SU-DHL-6 (cell line): ENCODE measurements at regions not wholly inside any gene's neighbourhood (a gene's known extent, or its start where the extent isn't known, plus 50 kb on each side); places are given as distances from the start of the nearest gene placed in this dataset.
"Not testable (repeated sequence)": the region's sequence is repeated elsewhere in the genome, so short reads cannot be mapped to it uniquely, and the experiment has no call there.

Experiments used
- H2AFZ ChIP-seq: fragments of 200-600 bp; sonication (generic); 2 replicates; pipeline ENCODE4 v1.6.1; 2014; ENCODE audit warnings: low read depth, mild to moderate bottlenecking, moderate library complexity, mixed read lengths, antibody characterized with exemption, low read length; ENCODE audit not compliant: severe bottlenecking
- H3F3A ChIP-seq: fragments of 200-600 bp; shearing (Covaris generic); 2 replicates; pipeline ENCODE4 v1.6.0; 2016; ENCODE audit warnings: antibody characterized with exemption, mild to moderate bottlenecking; ENCODE audit not compliant: insufficient read depth
- H3K27ac ChIP-seq: fragments of 200-600 bp; sonication (generic); 2 replicates; pipeline ENCODE4 v1.5.1; 2016; ENCODE audit warnings: low read depth, mild to moderate bottlenecking, low read length, moderate library complexity, mixed read lengths
- H3K27me3 ChIP-seq: fragments of 200-600 bp; sonication (generic), shearing (Covaris generic); 2 replicates; pipeline ENCODE4 v1.6.0; 2014; ENCODE audit warnings: mild to moderate bottlenecking, low read length
- H3K36me3 ChIP-seq: fragments of 200-600 bp; sonication (generic); 2 replicates; pipeline ENCODE4 v1.6.1; 2014; ENCODE audit warnings: mild to moderate bottlenecking, low read length, mixed read lengths
- H3K4me2 ChIP-seq: fragments of 300-600, 200-600 bp; shearing (Covaris generic), sonication (generic); 2 replicates; pipeline ENCODE4 v1.6.0; 2014; ENCODE audit warnings: low read length, low read depth, mild to moderate bottlenecking; ENCODE audit not compliant: poor library complexity, severe bottlenecking
- H3K4me3 ChIP-seq: fragments of 200-600 bp; sonication (generic); 2 replicates; pipeline ENCODE4 v1.5.1; 2014; ENCODE audit warnings: antibody characterized with exemption, low read length, mild to moderate bottlenecking, mixed read lengths; ENCODE audit not compliant: insufficient read depth, poor library complexity, severe bottlenecking
- H3K79me2 ChIP-seq: fragments of 200-600 bp; sonication (generic); 2 replicates; pipeline ENCODE4 v1.6.1; 2014; ENCODE audit warnings: mild to moderate bottlenecking, low read length, moderate library complexity; ENCODE audit not compliant: insufficient read depth
- H3K9ac ChIP-seq: fragments of 200-600 bp; sonication (generic); 2 replicates; pipeline ENCODE4 v1.7.0; 2014; ENCODE audit warnings: mild to moderate bottlenecking, low read length
- H3K9me2 ChIP-seq: fragments of 200-600 bp; sonication (generic); replicated peaks from 2 replicates; pipeline ENCODE4 v1.6.1; 2014; ENCODE audit warnings: low read length; ENCODE audit not compliant: insufficient read depth
- H3K9me3 ChIP-seq: fragments of 200-600 bp; sonication (generic); 2 replicates; pipeline ENCODE4 v1.6.1; 2014; ENCODE audit warnings: low read length, mixed read lengths; ENCODE audit not compliant: insufficient read depth
- H4K20me1 ChIP-seq: fragments of 200-600 bp; sonication (generic); 2 replicates; pipeline ENCODE4 v1.6.1; 2014; ENCODE audit warnings: low read depth, mild to moderate bottlenecking, antibody characterized with exemption, low read length, moderate library complexity, mixed read lengths
- CTCF ChIP-seq: fragments of 200-600 bp; sonication (generic); IDR thresholded peaks from one replicate; pipeline ENCODE4 v1.5.1; 2017; ENCODE audit warnings: antibody characterized with exemption, mild to moderate bottlenecking, low read length, moderate library complexity; ENCODE audit not compliant: insufficient read depth, poor library complexity, severe bottlenecking
- EZH2phosphoT487 ChIP-seq: fragments of 200-600 bp; sonication (generic), shearing (Covaris generic); conservative IDR thresholded peaks from 2 replicates; pipeline ENCODE4 v1.6.1; 2018; ENCODE audit warnings: mild to moderate bottlenecking, antibody characterized with exemption, low read length, moderate library complexity, mixed read lengths

DNA sequence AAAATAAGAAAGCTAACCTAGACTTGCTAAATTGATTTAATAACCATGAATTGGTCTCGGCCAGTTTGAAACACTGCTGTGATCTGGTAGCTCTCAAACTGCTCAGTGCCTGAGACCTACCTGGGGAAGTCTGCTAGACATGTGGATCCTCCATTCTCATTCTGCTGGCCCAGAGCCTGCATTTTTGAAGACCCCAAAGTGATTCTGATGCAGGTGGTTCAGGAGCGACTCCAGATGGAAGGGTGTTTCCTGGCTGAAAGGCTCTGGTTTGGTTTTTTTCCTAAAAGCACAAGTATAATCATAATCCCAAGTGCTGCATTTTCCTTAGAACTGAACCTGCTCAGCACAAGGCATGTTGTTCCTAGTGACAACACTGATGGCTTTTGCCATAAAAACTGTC, 159.5 kb downstream of the ZNF664 start:
- Histone ChIP-seq H3K79me2 (no peaks in the 10 kb centered on the region), H3K9ac (no peak overlapping the region), H3K27ac (no peak overlapping the region), H3K4me2 (no peak overlapping the region), H4K20me1 (no peaks in the 10 kb centered on the region), H3K4me3 (no peak overlapping the region), H3K9me2 (no peaks in the 10 kb centered on the region), H3K36me3 (no peaks in the 10 kb centered on the region), H3F3A (no peaks in the 10 kb centered on the region), H3K9me3 (no peaks in the 10 kb centered on the region), H2AFZ (no peak overlapping the region), H3K27me3 (no peaks in the 10 kb centered on the region; the same call in 1 of the 2 replicates)
- no peak for TF ChIP-seq EZH2phosphoT487
- TF ChIP-seq CTCF = no peak

DNA sequence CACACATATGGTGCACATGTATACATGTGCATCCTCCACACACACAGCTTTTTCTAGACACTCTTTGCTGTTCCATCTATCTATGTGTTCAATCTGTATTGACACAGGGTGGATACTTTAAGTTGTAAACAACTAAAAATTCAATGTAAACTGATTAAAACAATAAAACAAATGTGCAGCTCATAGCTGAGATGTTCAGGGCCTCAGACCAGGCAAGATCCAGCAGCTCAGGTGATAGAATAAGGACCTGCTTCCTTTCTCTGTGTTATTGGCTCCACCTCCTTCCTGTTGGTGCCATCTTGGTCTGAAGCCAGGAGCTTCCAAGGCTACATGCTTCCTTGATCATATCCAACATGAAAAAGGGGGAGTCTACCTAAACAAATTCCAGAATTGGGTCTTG, 158.1 kb upstream of the RFLNA start:
- Histone ChIP-seq H3K27ac (no peak overlapping the region), H3K36me3 (no peaks in the 10 kb centered on the region), H3K9ac (no peak overlapping the region), H4K20me1 (no peaks in the 10 kb centered on the region), H3K27me3 (no peaks in the 10 kb centered on the region; the same call in 1 of the 2 replicates), H3K4me3 (no peak overlapping the region), H3K9me3 (0 out of 2 replicates have a peak, but pooled peaks cover 10% of the 10 kb centered on the region), H3K4me2 (no peak overlapping the region), H2AFZ (no peak overlapping the region), H3K9me2 (no peaks in the 10 kb centered on the region), H3K79me2 (no peaks in the 10 kb centered on the region), H3F3A (no peaks in the 10 kb centered on the region)
- TF ChIP-seq EZH2phosphoT487 (no peak), CTCF (no peak)

- Histone ChIP-seq H3K27ac (no peak overlapping the region), H3K9me2 (no peaks in the 10 kb centered on the region), H3K79me2 (no peaks in the 10 kb centered on the region), H3K4me3 (no peak overlapping the region), H3K4me2 (no peak overlapping the region), H3K9ac (no peak overlapping the region), H3F3A (no peaks in the 10 kb centered on the region), H3K27me3 (peaks cover 3% of the 10 kb centered on the region), H3K36me3 (no peaks in the 10 kb centered on the region), H3K9me3 (peaks cover 16% of the 10 kb centered on the region; the same call in 1 of the 2 replicates), H4K20me1 (no peaks in the 10 kb centered on the region), H2AFZ (no peak overlapping the region)
- no peak for TF ChIP-seq EZH2phosphoT487
- no peak for TF ChIP-seq CTCF
Observed at GRCh38 chr12:124140944-124141486, 153.9 kb upstream of the RFLNA start.

GRCh38 chr12:124141611-124142010, 153.3 kb upstream of the RFLNA start:
- peaks cover 16% of the 10 kb centered on the region; the same call in 1 of the 2 replicates for H3K9me3 ChIP-seq
- not testable (repeated sequence) for H2AFZ ChIP-seq, H3K9ac ChIP-seq, H3K27ac ChIP-seq, H3K4me2 ChIP-seq, H3F3A ChIP-seq, H3K9me2 ChIP-seq, H4K20me1 ChIP-seq, H3K27me3 ChIP-seq, H3K4me3 ChIP-seq, H3K36me3 ChIP-seq, H3K79me2 ChIP-seq
